ENCODE measurements at regions not wholly inside any gene's neighbourhood (a gene's known extent, or its start where the extent isn't known, plus 50 kb on each side); places are given as distances from the start of the nearest gene placed in this dataset.

DNA sequence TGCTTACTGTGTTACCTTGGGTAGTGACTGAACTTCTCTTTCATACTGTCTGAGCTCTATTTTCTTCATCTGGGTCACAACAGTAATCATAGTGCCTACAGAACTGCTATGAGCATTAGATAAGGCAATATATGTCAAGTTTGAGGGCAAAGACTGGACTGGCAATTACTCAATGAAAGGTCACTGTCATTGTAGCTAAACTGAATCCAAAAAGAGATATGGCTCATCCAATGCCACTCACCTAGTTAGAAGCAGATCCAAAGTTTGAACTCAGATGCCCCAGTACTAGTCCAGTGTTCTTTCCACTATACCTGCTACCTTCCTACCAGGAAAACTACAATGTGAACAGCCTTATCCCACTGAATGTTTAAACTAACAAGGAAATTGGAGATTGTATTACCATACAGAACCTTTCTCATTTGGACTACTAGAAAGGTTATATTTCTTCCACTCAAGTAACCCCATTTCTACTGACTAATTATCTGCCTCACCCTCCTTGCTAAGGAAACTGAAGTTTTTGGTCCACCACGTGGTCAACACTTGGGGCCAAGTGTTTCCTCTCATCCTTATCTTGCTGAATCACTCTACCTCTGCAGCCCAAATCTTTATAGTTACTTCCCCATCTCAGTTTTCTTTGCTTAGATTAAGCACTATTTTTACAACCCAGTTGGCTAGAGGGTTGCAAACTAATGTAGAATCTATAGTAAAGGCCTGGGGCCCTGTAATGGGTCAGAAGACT, 202.3 kb upstream of the LPP start:
- TF ChIP-seq POLR2A (IDR thresholded peaks at IDR 0.05; ENCODE audit: low read depth, low read length) (no peak), MYC (IDR thresholded peaks at IDR 0.05; ENCODE audit: low read depth, low read length) (no peak), CTCF (IDR thresholded peaks at IDR 0.05; ENCODE audit: extremely low read depth in 1 of 2, insufficient read depth in 1 of 2, low read depth in 1 of 2, low read length in 2 of 2) (no peak), POLR2AphosphoS5 (IDR thresholded peaks at IDR 0.05; ENCODE audit: insufficient read depth, low read depth, low read length) (no peak), GATA2 (IDR thresholded peaks at IDR 0.05; ENCODE audit: insufficient read depth, insufficient read length, low read depth, low read length) (no peak), EZH2 (IDR thresholded peaks at IDR 0.05; ENCODE audit: borderline replicate concordance, low read depth, low read length, severe bottlenecking) (no peak)
